NCI-H510A (cell line): ENCODE measurements at regions not wholly inside any gene's neighbourhood (a gene's known extent, or its start where the extent isn't known, plus 50 kb on each side); places are given as distances from the start of the nearest gene placed in this dataset.

ENCODE experiments used
- DNase-seq: peaks from one replicate; lab custom pipeline; 2025; lab: John Stamatoyannopoulos, UW

GRCh38 chr11:39144351-39145130 lies 2314.9 kb downstream of the LRRC4C start:
- no peak for DNase-seq

- no peak for DNase-seq
These were observed 2319.9 kb downstream of the LRRC4C start for GRCh38 chr11:39139581-39139980.

GRCh38 chr11:39120890-39121289 lies 2338.6 kb downstream of the LRRC4C start:
- DNase-seq = no peak

DNA sequence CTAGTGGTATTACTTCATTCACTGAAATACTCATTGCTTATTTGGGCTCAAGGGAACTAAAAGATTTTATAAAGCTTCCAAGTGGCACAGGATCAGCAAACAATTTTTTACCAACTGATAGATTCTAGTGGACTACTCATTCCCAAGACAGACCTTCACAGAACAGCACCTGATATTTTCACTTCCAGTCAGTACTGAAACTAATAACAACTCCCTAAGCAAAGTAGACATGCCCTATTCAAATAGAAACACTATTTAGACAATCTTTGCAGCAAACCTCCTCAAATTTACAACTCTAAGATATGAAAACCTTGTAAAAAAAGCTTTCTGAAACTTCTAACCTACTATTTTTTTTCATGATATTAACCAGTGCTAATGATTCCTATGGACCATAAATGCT lies 2345.8 kb downstream of the LRRC4C start:
- DNase-seq = no peak

GRCh38 chr11:39102236-39102635 lies 2357.2 kb downstream of the LRRC4C start:
- DNase-seq = no peak

- no peak for DNase-seq
These were observed 2381.0 kb downstream of the LRRC4C start for GRCh38 chr11:39078465-39078864.

- no peak for DNase-seq
These were observed 2421.8 kb downstream of the LRRC4C start for GRCh38 chr11:39037611-39038010.

DNA sequence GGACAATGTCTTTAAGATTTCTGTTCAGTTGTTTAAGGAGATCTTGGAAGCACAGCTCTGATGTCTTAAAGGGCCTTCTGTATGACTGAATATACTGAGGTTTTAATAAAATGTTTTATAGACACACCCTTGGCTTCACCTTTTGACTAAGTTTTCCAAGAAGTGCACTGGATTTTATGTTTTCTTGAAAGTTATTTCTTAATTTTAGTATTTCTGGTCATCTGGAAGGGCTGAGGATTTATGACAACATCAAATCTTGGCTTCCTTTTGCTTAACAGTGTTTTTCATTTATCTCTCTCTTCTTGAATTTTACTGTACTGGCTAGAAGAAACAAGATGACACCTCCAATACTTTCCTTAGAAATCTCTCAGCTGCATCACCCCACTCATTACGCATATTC lies 2423.4 kb downstream of the LRRC4C start:
- DNase-seq = no peak

GRCh38 chr11:39021539-39021938 lies 2423.5 kb upstream of the RAG2 start:
- DNase-seq = no peak

- DNase-seq = no peak
These were observed 2413.8 kb upstream of the RAG2 start for GRCh38 chr11:39011797-39012196.

GRCh38 chr11:38990841-38991240 lies 2392.8 kb upstream of the RAG2 start:
- DNase-seq = no peak

- no peak for DNase-seq
These were observed 2392.1 kb upstream of the RAG2 start for GRCh38 chr11:38990139-38990538.

DNA sequence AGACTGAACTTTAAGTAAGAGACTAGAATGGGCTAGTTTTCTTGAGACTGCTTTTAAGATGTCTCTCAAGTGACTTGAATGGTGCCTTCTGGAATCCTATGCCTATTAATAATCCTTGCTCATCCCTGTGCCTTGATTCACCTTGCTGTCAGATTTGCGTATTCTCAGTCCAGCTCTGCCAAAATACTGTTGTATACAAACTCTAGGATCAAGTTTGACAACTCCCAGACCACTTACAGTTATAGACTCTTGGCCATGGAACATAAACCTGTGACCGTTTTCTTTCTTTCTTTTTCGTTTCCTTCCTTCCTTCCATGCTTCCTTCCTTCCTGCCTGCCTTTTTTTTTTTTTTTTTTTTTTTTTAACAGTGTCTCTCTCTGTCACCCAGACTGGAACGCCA lies 2390.9 kb upstream of the RAG2 start:
- DNase-seq = no peak

DNA sequence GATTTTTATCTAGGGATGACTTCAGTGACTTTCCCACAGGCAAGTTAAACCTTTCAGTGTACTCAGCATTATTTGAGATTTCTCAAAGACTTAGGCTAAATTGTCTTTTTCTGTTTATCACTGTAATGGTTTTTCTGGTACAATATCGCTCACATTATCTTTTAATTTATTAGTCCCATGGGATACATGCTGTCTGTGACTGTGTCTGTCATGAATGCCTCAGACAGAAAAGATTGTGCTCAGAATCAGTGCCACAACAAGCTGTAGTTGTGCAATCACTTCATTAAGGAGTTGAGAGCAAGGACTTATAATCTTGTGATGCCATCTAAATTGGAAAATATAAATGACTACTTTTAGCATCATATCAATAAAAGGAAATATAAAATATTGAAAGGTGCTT lies 2374.2 kb upstream of the RAG2 start:
- no peak for DNase-seq

DNA sequence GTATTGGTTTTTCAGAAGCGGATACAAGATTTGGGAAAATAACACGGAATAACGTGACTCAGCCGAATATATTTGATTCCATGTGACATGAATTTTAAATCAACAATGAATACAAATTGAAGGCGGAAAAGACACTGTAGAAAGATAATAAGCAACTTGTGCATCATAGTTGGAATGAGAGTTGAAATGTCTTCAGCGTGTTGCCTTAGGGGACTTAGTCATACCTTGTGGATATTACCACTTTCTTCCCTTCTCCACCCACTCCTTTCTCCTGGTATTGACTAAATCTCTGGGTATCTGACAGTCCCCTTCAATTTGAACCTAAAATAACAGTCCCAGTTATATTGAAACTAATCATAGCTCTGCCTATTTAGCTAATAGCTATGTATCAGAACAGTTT lies 2373.1 kb upstream of the RAG2 start:
- DNase-seq = no peak

DNA sequence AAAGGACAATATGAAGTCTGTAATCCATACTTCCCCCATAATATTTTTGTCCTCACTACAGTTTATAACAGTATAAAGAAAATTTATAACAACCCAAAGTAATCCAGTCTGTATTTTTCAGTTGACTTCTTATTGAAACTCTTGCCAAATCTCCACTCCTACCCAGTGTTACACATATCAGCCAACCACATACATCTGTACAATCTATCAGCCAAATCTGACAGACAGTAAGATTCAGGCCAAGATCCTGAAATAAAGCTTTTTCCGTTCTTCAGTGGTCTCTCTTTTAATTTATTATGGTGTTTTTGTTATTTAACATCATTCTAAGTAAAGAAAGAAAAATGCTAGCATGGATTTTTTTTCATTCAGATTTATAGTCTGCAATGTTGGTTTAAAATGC lies 2370.9 kb upstream of the RAG2 start:
- DNase-seq = no peak

GRCh38 chr11:38952698-38953097 lies 2354.7 kb upstream of the RAG2 start:
- no peak for DNase-seq

DNA sequence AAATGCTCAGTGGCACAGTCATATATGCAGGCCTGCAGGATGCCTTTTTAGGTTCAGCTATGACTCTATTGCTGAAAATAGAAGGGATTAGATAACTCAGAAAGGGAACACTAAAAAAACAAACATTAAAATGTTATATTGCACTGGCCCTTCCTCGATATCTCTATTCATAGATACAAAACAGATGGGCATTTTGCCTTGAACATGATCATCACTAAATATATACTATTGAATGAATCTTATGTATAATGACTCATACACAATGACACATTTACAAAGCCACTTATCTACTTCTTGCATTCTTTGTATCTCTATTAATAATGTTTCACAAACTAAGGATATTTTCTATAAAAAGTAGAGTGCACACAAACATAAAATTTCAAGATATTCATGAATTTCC lies 2352.8 kb upstream of the RAG2 start:
- DNase-seq = no peak

DNA sequence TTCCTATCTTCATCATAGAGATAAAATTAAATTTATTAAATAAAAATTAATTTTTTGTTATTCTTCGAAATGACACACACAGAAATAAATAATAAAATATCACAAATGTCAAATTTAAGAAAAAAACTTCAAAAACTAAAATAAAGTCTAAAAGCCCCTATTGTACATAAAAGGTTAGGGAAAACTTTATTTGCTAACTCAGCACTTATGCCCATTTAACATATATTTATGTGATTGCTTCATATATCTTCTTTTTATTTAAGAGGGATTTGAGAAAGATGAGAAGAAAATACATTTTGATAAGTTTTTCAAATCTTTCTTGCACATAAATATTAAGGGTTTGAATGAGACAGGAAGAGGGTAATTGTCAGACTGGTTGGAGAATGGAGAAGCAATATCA lies 2350.4 kb upstream of the RAG2 start:
- DNase-seq = no peak

- DNase-seq = no peak
These were observed 2339.7 kb upstream of the RAG2 start for GRCh38 chr11:38937709-38938108.

DNA sequence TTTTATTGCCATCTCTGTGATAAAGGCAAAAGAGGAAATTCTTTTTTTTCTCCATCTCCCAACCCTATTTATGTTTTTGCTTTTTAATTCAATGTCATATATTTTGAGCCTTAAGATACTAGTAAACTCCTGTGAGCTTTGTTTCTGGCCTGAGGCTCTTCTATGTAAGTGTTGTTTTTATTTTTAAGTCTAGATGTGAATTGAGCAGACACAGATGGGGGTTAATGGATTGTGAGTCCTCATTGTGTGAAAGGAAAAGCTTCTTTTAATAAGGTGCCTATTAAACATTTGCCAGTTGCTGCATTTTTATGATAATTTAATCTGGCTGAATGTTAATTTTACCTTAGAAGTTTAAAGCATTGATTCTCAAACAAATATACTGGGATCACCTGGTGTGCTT lies 2337.9 kb upstream of the RAG2 start:
- no peak for DNase-seq

DNA sequence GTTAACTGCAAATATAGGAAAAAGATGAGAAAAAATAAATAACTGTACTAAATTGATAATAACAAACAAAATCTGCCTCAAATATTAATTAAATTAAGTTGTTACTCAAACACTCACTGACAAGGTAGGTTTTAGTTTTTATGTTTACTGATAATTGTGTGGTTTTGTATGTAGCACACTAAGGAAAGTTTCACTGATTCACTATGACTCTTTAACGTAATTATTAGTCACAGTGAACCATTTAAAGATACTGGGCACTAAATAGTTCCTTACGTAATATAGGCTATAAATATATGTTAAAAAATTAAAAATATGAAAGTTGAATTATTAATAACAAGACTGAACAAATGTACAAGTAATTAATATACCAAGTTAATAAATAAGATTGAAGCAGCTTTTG lies 2330.0 kb upstream of the RAG2 start:
- DNase-seq = no peak

DNA sequence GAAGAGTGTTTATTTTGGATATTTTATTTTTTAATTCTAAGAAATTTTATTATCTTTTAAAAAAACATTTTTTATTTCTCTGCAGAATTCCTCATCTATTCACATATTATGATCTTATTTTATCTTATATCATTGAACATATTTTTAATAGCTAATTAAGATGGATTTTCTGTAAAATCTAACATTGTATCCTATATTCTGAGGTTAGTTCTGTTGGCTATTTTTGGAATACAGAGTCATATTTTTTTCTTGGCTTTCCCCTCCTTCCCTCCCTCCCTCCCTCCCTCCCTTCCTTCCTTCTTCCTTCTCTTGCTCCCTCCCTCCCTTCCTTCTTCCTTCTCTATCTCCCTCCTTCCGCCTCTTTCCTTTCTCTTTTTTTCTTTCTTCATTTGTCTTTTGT lies 2326.6 kb upstream of the RAG2 start:
- no peak for DNase-seq

GRCh38 chr11:38900211-38900610 lies 2302.2 kb upstream of the RAG2 start:
- no peak for DNase-seq
